ENCODE measurements at regions not wholly inside any gene's neighbourhood (a gene's known extent, or its start where the extent isn't known, plus 50 kb on each side); places are given as distances from the start of the nearest gene placed in this dataset.

DNA sequence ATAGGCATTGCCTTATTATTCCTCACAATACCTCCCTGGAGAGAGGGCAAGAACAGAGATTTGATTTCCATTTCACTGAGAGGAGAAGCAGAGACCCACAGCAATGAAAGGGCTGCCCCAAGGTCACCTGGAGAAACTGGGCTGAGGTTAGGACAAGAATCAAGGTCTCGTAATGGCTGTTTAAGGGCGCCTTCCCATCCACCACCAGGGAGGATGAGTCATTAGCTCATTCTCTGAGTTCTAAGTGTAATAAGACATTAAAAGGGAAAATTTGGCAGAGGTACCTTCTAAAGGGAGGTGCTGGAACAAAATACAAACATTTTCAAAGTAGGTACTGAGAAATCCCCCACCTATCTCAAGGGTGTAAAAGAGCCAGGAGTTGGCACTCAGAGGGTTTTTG is 52.6 kb upstream of the TCERG1 start:
- no peak for DNase-seq

DNA sequence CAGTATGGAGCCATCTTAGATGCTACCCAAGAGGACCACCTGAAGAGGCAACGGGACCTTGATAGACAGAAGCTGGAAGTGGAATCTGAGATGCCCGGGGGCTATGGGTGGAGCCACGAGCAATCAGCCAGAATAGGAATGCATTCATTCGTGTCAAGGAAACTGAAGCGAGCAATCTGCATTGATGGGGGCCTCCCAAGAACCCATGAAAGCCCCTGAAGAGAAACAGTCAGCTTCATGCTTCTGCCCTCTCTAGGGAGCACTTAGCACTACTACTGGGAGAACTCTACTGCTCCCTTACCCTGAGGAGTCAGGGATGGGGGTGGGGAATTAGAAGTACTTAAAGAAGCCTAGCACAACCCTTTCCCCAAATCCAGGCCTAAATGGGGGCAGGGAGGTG is 51.9 kb upstream of the TCERG1 start:
- DNase-seq: peak; percentile 76
